Stomach smooth muscle (tissue), 2 donors: ENCODE measurements at regions not wholly inside any gene's neighbourhood (a gene's known extent, or its start where the extent isn't known, plus 50 kb on each side); places are given as distances from the start of the nearest gene placed in this dataset.

Source experiments
- H3K27ac ChIP-seq: one replicate; pipeline ENCODE4 v1.7.0; 2013; ENCODE audit warnings: mild to moderate bottlenecking, low read length, inconsistent platforms
- H3K27me3 ChIP-seq, 2 donors: one replicate each; pipeline ENCODE4 v1.7.0; 2013; ENCODE audit warnings: low read length in 2 of 2; ENCODE audit not compliant: insufficient read depth in 2 of 2, control insufficient read depth in 1 of 2
- H3K36me3 ChIP-seq, 2 donors: one replicate each; pipeline ENCODE4 v1.7.0; 2013; ENCODE audit warnings: low read length in 2 of 2; ENCODE audit not compliant: control insufficient read depth in 2 of 2, insufficient read depth in 2 of 2
- H3K4me1 ChIP-seq: one replicate; pipeline ENCODE4 v1.7.0; 2013; ENCODE audit warnings: low read length; ENCODE audit not compliant: control insufficient read depth, insufficient read depth
- H3K4me3 ChIP-seq, 2 donors: one replicate each; pipeline ENCODE4 v1.7.0; 2013; ENCODE audit warnings: low read length in 2 of 2
- H3K9ac ChIP-seq, 2 donors: one replicate each; pipeline ENCODE4 v1.7.0; 2013; ENCODE audit warnings: low read length in 2 of 2, mild to moderate bottlenecking in 1 of 2
- H3K9me3 ChIP-seq, 2 donors: one replicate each; pipeline ENCODE4 v1.7.0; 2013; ENCODE audit warnings: low read length in 2 of 2; ENCODE audit not compliant: control insufficient read depth in 2 of 2
- donor health status: healthy.
- donor health status: Pancreatic carcinoma.

- H3K27ac ChIP-seq, result no peak overlapping the region
- H3K9me3 ChIP-seq, result no peaks in the 10 kb centered on the region
- no peaks in the 10 kb centered on the region for H3K36me3 ChIP-seq
- H3K4me3 ChIP-seq, result no peak overlapping the region
- H3K9ac ChIP-seq, result no peak overlapping the region
- H3K4me1 ChIP-seq, result no peaks in the 10 kb centered on the region
- no peaks in the 10 kb centered on the region for H3K27me3 ChIP-seq
These were observed 255.7 kb upstream of the RGMB start for GRCh38 chr5:98517560-98518366.

DNA sequence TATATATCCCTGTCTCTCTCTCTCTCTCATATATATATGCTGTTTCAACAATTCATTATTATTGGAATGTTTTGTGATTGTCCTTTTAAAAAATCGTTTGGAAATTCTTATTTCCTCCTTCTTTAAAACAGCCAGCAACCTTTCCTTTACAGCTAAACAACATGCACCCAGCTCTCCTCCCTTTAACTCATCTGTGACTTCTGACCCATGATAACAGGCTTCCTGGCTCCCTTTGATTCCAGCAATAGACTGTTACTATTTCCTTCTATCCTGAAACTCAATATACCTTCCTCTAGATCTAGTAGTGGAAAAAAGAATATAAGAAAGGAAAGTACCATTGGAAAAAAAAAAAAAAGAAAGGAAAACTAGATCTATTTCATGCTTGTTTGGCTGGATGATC is 254.7 kb upstream of the RGMB start:
- H3K9me3 ChIP-seq, result no peaks in the 10 kb centered on the region
- no peaks in the 10 kb centered on the region for H3K27me3 ChIP-seq
- no peak overlapping the region for H3K9ac ChIP-seq
- no peaks in the 10 kb centered on the region for H3K36me3 ChIP-seq
- H3K27ac ChIP-seq, result no peak overlapping the region
- no peak overlapping the region for H3K4me3 ChIP-seq
- H3K4me1 ChIP-seq, result peaks cover 3% of the 10 kb centered on the region

DNA sequence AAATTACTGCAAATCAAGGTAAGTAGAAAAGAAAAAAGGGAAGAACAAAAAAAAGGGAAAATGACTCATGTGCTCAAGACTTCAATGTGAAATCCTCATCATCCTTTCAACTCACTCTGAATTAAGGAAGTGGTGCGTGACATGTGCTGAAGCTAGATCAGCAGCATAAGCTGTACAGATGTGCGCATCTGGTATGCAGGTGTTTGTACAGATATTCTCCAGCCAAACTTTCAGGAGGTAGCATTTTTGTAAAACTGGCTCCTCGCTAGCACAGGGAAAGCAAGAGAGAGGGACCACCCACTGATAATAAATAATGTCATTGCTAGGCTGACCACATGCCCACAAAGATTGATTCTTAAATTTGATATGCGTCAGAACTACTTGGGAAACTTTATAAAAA is 253.9 kb upstream of the RGMB start:
- Histone ChIP-seq H3K4me3 (no peak overlapping the region), H3K4me1 (peaks cover 3% of the 10 kb centered on the region), H3K9me3 (no peaks in the 10 kb centered on the region), H3K27ac (no peak overlapping the region), H3K27me3 (no peaks in the 10 kb centered on the region), H3K36me3 (no peaks in the 10 kb centered on the region), H3K9ac (no peak overlapping the region)

DNA sequence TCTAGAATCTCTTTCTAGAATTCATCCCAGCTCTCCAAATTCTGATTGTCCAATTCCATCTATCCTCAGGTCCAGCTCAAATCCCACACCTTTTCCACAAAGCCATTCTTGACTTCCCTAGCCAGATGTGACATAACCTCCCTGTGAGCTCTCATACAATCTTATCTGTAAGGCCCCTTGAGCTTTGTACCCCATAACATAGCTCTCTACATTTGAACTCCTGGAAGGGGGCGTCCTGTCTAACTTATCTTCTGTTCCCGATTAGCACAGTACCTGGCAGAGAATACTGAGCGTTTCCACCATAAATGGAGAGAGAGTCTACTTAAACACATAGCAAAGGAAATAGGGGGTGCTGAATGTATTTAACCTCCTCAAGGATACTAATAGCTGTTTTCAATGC is 251.6 kb upstream of the RGMB start:
- H3K9me3 ChIP-seq, result no peaks in the 10 kb centered on the region
- H3K36me3 ChIP-seq, result no peaks in the 10 kb centered on the region
- H3K9ac ChIP-seq, result no peak overlapping the region
- peaks cover 3% of the 10 kb centered on the region for H3K4me1 ChIP-seq
- no peaks in the 10 kb centered on the region for H3K27me3 ChIP-seq
- no peak overlapping the region for H3K4me3 ChIP-seq
- no peak overlapping the region for H3K27ac ChIP-seq

DNA sequence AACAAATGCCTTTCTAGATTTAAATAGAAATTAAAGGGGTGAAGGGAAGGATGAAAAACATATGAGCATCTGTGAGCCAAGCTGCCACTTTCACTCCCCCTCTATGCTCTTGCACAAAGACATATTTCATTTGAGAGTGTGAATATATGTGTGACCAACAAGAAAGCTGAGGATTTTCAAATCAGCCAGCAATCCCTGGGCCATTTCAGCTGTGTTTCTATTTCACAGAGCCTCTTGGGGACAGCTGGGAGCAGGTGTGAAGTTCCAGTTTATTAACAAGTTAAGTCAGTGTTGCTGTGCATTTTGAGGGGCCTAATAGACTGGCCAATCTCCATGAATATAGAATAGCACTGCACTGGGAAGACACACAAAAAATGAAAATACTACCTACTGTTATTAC is 248.7 kb upstream of the RGMB start:
- H3K4me3 ChIP-seq, result no peak overlapping the region
- no peaks in the 10 kb centered on the region for H3K36me3 ChIP-seq
- no peaks in the 10 kb centered on the region for H3K9me3 ChIP-seq
- peaks cover 3% of the 10 kb centered on the region for H3K4me1 ChIP-seq
- no peaks in the 10 kb centered on the region for H3K27me3 ChIP-seq
- H3K27ac ChIP-seq, result no peak overlapping the region
- no peak overlapping the region for H3K9ac ChIP-seq

- Histone ChIP-seq H3K4me3 (no peak overlapping the region), H3K4me1 (peaks cover 3% of the 10 kb centered on the region), H3K9ac (no peak overlapping the region), H3K36me3 (no peaks in the 10 kb centered on the region), H3K27me3 (no peaks in the 10 kb centered on the region), H3K27ac (no peak overlapping the region), H3K9me3 (no peaks in the 10 kb centered on the region)
These were observed 245.6 kb upstream of the RGMB start for GRCh38 chr5:98527846-98528245.

- Histone ChIP-seq H3K27me3 (no peaks in the 10 kb centered on the region), H3K36me3 (no peaks in the 10 kb centered on the region), H3K27ac (no peak overlapping the region), H3K9me3 (no peaks in the 10 kb centered on the region), H3K4me1 (no peaks in the 10 kb centered on the region), H3K9ac (no peak overlapping the region), H3K4me3 (no peak overlapping the region)
These were observed 244.1 kb upstream of the RGMB start for GRCh38 chr5:98529321-98529720.

GRCh38 chr5:98530224-98530623 is 243.2 kb upstream of the RGMB start:
- Histone ChIP-seq H3K27ac (no peak overlapping the region), H3K4me3 (no peak overlapping the region), H3K36me3 (no peaks in the 10 kb centered on the region), H3K27me3 (no peaks in the 10 kb centered on the region), H3K4me1 (no peaks in the 10 kb centered on the region), H3K9ac (no peak overlapping the region), H3K9me3 (no peaks in the 10 kb centered on the region)

DNA sequence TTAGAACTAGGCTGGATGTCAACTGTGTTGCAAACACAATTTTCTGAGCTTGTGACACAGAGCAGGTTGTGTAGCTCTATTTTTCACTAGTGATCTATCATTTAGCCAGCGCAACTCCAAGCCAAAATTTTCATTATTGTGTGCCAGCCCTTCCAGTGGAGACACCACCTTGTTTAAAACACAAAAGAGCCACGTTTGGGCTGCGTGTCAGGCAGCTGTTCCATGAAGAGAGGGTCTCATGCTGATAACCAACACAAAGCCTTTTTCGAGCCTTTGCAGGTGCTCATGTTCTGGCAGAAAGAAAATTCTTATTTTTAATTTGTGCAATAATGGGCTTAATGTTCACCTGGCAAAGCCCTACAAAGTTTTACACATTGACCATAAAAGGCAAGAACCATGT is 237.6 kb upstream of the RGMB start:
- no peaks in the 10 kb centered on the region for H3K36me3 ChIP-seq
- H3K4me1 ChIP-seq, result no peaks in the 10 kb centered on the region
- no peak overlapping the region for H3K4me3 ChIP-seq
- H3K9me3 ChIP-seq, result no peaks in the 10 kb centered on the region
- no peak overlapping the region for H3K9ac ChIP-seq
- H3K27ac ChIP-seq, result no peak overlapping the region
- H3K27me3 ChIP-seq, result no peaks in the 10 kb centered on the region

DNA sequence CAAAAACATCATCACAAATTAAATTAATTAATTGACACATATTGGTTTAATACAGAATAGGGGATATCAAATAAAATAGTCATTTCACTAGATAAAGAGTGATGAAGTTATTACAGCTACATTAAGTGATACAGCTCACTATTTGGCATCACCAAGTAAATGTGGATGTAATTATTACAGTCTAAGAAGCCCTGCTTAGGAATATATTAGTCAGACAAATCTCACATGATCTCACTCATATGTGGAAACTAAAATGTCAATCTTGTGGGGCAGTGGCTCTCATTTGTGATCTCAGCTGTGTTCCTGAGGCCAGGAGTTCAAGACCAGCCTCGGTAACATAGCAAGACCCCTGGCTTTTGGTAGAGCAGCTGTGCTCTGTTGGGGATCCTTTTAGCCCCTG is 233.4 kb upstream of the RGMB start:
- H3K36me3 ChIP-seq, result no peaks in the 10 kb centered on the region
- no peak overlapping the region for H3K4me3 ChIP-seq
- no peak overlapping the region for H3K9ac ChIP-seq
- H3K4me1 ChIP-seq, result no peaks in the 10 kb centered on the region
- H3K9me3 ChIP-seq, result no peaks in the 10 kb centered on the region
- H3K27ac ChIP-seq, result no peak overlapping the region
- no peaks in the 10 kb centered on the region for H3K27me3 ChIP-seq

GRCh38 chr5:98541641-98542040 is 231.8 kb upstream of the RGMB start:
- Histone ChIP-seq H3K27me3 (no peaks in the 10 kb centered on the region), H3K9ac (no peak overlapping the region), H3K4me3 (no peak overlapping the region), H3K4me1 (no peaks in the 10 kb centered on the region), H3K27ac (no peak overlapping the region), H3K9me3 (no peaks in the 10 kb centered on the region), H3K36me3 (no peaks in the 10 kb centered on the region)
